ENCODE measurements at regions not wholly inside any gene's neighbourhood (a gene's known extent, or its start where the extent isn't known, plus 50 kb on each side); places are given as distances from the start of the nearest gene placed in this dataset.

GRCh38 chr5:145110834-145111233, 724.3 kb downstream of the PRELID2 start:
- no peaks in the 10 kb centered on the region for H3K9me3 Mint-ChIP-seq
- Histone ChIP-seq H3K9me2 (ENCODE audit: insufficient read depth) (peaks cover 26% of the 10 kb centered on the region; the same call in 1 of the 2 replicates), H3K36me3 (ENCODE audit: insufficient read depth) (no peaks in the 10 kb centered on the region), H3K27me3 (ENCODE audit: insufficient read depth) (no peaks in the 10 kb centered on the region), H2AFZ (no peak overlapping the region), H3F3A (replicated peaks; ENCODE audit: low read depth) (no peaks in the 10 kb centered on the region), H4K20me1 (replicated peaks; ENCODE audit: insufficient read depth) (no peaks in the 10 kb centered on the region), H3K4me2 (no peak overlapping the region), H3K4me1 (ENCODE audit: insufficient read depth) (peaks cover 8% of the 10 kb centered on the region; the same call in 1 of the 2 replicates), H3K4me3 (no peak overlapping the region), H3K27ac (ENCODE audit: low read depth) (no peak overlapping the region), H3K79me2 (replicated peaks; ENCODE audit: insufficient read depth) (no peaks in the 10 kb centered on the region)
- TF ChIP-seq JUNB (IDR thresholded peaks at IDR 0.05; ENCODE audit: unreplicated experiment) (no peak), ZNF331 (CRISPR knock-in tag; IDR thresholded peaks at IDR 0.05; ENCODE audit: low read depth) (no peak), CREB1 (CRISPR knock-in tag; IDR thresholded peaks at IDR 0.05; ENCODE audit: low read depth) (no peak), EZH2phosphoT487 (IDR thresholded peaks at IDR 0.05; ENCODE audit: unreplicated experiment) (no peak), NANOG (IDR thresholded peaks at IDR 0.05; ENCODE audit: borderline replicate concordance) (no peak), ZNF114 (CRISPR knock-in tag; IDR thresholded peaks at IDR 0.05) (no peak), EZH2 (IDR thresholded peaks at IDR 0.05; ENCODE audit: low read depth, unreplicated experiment) (no peak), POLR2AphosphoS5 (IDR thresholded peaks at IDR 0.05; ENCODE audit: low read depth) (no peak), STAT1 (IDR thresholded peaks at IDR 0.05; ENCODE audit: unreplicated experiment) (no peak), ETS1 (IDR thresholded peaks at IDR 0.05) (no peak)
- TF ChIP-seq, protein P1, sequence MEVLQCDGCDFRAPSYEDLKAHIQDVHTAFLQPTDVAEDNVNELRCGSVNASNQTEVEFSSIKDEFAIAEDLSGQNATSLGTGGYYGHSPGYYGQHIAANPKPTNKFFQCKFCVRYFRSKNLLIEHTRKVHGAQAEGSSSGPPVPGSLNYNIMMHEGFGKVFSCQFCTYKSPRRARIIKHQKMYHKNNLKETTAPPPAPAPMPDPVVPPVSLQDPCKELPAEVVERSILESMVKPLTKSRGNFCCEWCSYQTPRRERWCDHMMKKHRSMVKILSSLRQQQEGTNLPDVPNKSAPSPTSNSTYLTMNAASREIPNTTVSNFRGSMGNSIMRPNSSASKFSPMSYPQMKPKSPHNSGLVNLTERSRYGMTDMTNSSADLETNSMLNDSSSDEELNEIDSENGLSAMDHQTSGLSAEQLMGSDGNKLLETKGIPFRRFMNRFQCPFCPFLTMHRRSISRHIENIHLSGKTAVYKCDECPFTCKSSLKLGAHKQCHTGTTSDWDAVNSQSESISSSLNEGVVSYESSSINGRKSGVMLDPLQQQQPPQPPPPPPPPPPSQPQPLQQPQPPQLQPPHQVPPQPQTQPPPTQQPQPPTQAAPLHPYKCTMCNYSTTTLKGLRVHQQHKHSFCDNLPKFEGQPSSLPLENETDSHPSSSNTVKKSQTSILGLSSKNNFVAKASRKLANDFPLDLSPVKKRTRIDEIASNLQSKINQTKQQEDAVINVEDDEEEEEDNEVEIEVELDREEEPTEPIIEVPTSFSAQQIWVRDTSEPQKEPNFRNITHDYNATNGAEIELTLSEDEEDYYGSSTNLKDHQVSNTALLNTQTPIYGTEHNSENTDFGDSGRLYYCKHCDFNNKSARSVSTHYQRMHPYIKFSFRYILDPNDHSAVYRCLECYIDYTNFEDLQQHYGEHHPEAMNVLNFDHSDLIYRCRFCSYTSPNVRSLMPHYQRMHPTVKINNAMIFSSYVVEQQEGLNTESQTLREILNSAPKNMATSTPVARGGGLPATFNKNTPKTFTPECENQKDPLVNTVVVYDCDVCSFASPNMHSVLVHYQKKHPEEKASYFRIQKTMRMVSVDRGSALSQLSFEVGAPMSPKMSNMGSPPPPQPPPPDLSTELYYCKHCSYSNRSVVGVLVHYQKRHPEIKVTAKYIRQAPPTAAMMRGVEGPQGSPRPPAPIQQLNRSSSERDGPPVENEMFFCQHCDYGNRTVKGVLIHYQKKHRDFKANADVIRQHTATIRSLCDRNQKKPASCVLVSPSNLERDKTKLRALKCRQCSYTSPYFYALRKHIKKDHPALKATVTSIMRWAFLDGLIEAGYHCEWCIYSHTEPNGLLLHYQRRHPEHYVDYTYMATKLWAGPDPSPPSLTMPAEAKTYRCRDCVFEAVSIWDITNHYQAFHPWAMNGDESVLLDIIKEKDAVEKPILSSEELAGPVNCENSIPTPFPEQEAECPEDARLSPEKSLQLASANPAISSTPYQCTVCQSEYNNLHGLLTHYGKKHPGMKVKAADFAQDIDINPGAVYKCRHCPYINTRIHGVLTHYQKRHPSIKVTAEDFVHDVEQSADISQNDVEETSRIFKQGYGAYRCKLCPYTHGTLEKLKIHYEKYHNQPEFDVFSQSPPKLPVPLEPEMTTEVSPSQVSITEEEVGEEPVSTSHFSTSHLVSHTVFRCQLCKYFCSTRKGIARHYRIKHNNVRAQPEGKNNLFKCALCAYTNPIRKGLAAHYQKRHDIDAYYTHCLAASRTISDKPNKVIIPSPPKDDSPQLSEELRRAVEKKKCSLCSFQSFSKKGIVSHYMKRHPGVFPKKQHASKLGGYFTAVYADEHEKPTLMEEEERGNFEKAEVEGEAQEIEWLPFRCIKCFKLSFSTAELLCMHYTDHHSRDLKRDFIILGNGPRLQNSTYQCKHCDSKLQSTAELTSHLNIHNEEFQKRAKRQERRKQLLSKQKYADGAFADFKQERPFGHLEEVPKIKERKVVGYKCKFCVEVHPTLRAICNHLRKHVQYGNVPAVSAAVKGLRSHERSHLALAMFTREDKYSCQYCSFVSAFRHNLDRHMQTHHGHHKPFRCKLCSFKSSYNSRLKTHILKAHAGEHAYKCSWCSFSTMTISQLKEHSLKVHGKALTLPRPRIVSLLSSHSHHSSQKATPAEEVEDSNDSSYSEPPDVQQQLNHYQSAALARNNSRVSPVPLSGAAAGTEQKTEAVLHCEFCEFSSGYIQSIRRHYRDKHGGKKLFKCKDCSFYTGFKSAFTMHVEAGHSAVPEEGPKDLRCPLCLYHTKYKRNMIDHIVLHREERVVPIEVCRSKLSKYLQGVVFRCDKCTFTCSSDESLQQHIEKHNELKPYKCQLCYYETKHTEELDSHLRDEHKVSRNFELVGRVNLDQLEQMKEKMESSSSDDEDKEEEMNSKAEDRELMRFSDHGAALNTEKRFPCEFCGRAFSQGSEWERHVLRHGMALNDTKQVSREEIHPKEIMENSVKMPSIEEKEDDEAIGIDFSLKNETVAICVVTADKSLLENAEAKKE (CRISPR knock-in tag; IDR thresholded peaks at IDR 0.05), result no peak
- TF ChIP-seq, protein P2, sequence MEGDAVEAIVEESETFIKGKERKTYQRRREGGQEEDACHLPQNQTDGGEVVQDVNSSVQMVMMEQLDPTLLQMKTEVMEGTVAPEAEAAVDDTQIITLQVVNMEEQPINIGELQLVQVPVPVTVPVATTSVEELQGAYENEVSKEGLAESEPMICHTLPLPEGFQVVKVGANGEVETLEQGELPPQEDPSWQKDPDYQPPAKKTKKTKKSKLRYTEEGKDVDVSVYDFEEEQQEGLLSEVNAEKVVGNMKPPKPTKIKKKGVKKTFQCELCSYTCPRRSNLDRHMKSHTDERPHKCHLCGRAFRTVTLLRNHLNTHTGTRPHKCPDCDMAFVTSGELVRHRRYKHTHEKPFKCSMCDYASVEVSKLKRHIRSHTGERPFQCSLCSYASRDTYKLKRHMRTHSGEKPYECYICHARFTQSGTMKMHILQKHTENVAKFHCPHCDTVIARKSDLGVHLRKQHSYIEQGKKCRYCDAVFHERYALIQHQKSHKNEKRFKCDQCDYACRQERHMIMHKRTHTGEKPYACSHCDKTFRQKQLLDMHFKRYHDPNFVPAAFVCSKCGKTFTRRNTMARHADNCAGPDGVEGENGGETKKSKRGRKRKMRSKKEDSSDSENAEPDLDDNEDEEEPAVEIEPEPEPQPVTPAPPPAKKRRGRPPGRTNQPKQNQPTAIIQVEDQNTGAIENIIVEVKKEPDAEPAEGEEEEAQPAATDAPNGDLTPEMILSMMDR (conservative IDR thresholded peaks at IDR 0.05; ENCODE audit: low read depth in 2 of 2), result no peak
- TF ChIP-seq, protein P3, sequence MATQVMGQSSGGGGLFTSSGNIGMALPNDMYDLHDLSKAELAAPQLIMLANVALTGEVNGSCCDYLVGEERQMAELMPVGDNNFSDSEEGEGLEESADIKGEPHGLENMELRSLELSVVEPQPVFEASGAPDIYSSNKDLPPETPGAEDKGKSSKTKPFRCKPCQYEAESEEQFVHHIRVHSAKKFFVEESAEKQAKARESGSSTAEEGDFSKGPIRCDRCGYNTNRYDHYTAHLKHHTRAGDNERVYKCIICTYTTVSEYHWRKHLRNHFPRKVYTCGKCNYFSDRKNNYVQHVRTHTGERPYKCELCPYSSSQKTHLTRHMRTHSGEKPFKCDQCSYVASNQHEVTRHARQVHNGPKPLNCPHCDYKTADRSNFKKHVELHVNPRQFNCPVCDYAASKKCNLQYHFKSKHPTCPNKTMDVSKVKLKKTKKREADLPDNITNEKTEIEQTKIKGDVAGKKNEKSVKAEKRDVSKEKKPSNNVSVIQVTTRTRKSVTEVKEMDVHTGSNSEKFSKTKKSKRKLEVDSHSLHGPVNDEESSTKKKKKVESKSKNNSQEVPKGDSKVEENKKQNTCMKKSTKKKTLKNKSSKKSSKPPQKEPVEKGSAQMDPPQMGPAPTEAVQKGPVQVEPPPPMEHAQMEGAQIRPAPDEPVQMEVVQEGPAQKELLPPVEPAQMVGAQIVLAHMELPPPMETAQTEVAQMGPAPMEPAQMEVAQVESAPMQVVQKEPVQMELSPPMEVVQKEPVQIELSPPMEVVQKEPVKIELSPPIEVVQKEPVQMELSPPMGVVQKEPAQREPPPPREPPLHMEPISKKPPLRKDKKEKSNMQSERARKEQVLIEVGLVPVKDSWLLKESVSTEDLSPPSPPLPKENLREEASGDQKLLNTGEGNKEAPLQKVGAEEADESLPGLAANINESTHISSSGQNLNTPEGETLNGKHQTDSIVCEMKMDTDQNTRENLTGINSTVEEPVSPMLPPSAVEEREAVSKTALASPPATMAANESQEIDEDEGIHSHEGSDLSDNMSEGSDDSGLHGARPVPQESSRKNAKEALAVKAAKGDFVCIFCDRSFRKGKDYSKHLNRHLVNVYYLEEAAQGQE (IDR thresholded peaks at IDR 0.05; ENCODE audit: unreplicated experiment), result no peak
- H3K4me1 Mint-ChIP-seq, result peaks cover 16% of the 10 kb centered on the region
- no peaks in the 10 kb centered on the region for H3K36me3 Mint-ChIP-seq (ENCODE audit: low read depth)
- DNase-seq (ENCODE audit: low spot score), result no peak
- peaks cover 5% of the 10 kb centered on the region for H3K27me3 Mint-ChIP-seq (ENCODE audit: insufficient read depth, low read depth, poor library complexity)
- H3K27ac Mint-ChIP-seq, result no peak overlapping the region
- no peak for ATAC-seq
- no peak overlapping the region for H3K4me3 Mint-ChIP-seq

Measured in GM23338 (cell line).